HepG2 (cell line): ENCODE measurements at regions not wholly inside any gene's neighbourhood (a gene's known extent, or its start where the extent isn't known, plus 50 kb on each side); places are given as distances from the start of the nearest gene placed in this dataset.

ENCODE experiments used
- ATAC-seq: fragments of 200-7000 bp; cut with Tn5 transposase; 3 replicates; pipeline ENCODE4 v1.9.1; 2020; ENCODE audit warnings: mild to moderate bottlenecking, moderate library complexity
- BruUV-seq: library from RNA; stranded (reverse); fragments of 400-500 nt; replicated peaks from 2 replicates; lab custom pipeline; 2021; lab: Mats Ljungman, UMichigan
- CTCF ChIA-PET: fragments of 300-600 bp; formaldehyde crosslinking; extraction: SDS; loops from one replicate; lab custom pipeline; 2021; ENCODE audit warnings: low total read pairs, inconsistent platforms, low intra/inter-chr PET ratio; lab: Yijun Ruan, JAX
- POLR2A ChIA-PET: fragments of 350-600 bp; sonication (Branson Sonifier 250); formaldehyde crosslinking; loops from one replicate; lab custom pipeline; 2020; ENCODE audit warnings: antibody characterized with exemption, inconsistent platforms; lab: Yijun Ruan, JAX
- DNase-seq: peaks from one replicate; pipeline ENCODE4 v3.0.0-alpha.2; 2015; ENCODE audit warnings: low spot score
- FAIRE-seq: peaks from 3 replicates; lab custom pipeline; 2011; peaks lifted over from hg19 to GRCh38; lab: Jason Lieb, UNC
- H2AFZ ChIP-seq: one replicate; pipeline ENCODE4 v1.6.1; 2011; ENCODE audit warnings: low read length, inconsistent platforms
- H3K27ac ChIP-seq: fragments of 300-600 bp; 3 replicates; pipeline ENCODE4 v1.8.0; 2011; ENCODE audit warnings: mixed run types, mild to moderate bottlenecking, mixed read lengths, low read length, inconsistent platforms; ENCODE audit not compliant: insufficient read depth; ENCODE audit errors: extremely low read length
- H3K27me3 ChIP-seq, 2 experiments: fragments of 200-600 bp in 1 of 2; 2 replicates in 1 of 2; 3 replicates in 1 of 2; pipeline versions ENCODE4 v1.6.0 to v1.8.0; 2011; ENCODE audit warnings: low read length in 2 of 2, mild to moderate bottlenecking in 2 of 2, moderate library complexity in 2 of 2, inconsistent platforms in 1 of 2; ENCODE audit not compliant: insufficient read depth in 2 of 2, control insufficient read depth in 1 of 2
- H3K36me3 ChIP-seq, 2 experiments: fragments of 200-600 bp in 1 of 2; replicated peaks in 1 of 2; 2 replicates in 1 of 2; 3 replicates in 1 of 2; pipeline versions ENCODE4 v1.5.1 to v1.8.0; 2011; ENCODE audit warnings: low read length in 2 of 2, inconsistent platforms in 1 of 2; ENCODE audit not compliant: insufficient read depth in 2 of 2, control insufficient read depth in 1 of 2
- H3K4me1 ChIP-seq: 2 replicates; pipeline ENCODE4 v1.5.1; 2012; ENCODE audit warnings: low read length, inconsistent platforms; ENCODE audit not compliant: insufficient read depth
- H3K4me2 ChIP-seq: 2 replicates; pipeline ENCODE4 v1.6.0; 2011; ENCODE audit warnings: low read depth, low read length, inconsistent platforms
- H3K4me3 ChIP-seq, 3 experiments: fragments of 200-600 bp in 1 of 3; sonication (generic), shearing (Covaris generic) in 1 of 3; replicated peaks in 1 of 3; 2 replicates each; pipeline ENCODE4 v1.5.1; 2011 to 2016; ENCODE audit warnings: low read length in 3 of 3, inconsistent platforms in 2 of 3, low read depth in 2 of 3, mild to moderate bottlenecking in 2 of 3, control low read depth in 1 of 3, mixed read lengths in 1 of 3; ENCODE audit not compliant: insufficient read depth in 1 of 3
- H3K79me2 ChIP-seq: one replicate; pipeline ENCODE4 v1.6.1; 2011; ENCODE audit warnings: low read length, inconsistent platforms; ENCODE audit not compliant: insufficient read depth
- H3K9ac ChIP-seq: 2 replicates; pipeline ENCODE4 v1.6.0; 2011; ENCODE audit warnings: mild to moderate bottlenecking, low read depth, low read length, inconsistent platforms; ENCODE audit not compliant: insufficient read depth
- H3K9me3 ChIP-seq: 2 replicates; pipeline ENCODE4 v1.5.1; 2012; ENCODE audit warnings: mild to moderate bottlenecking, low read length
- H4K20me1 ChIP-seq: 2 replicates; pipeline ENCODE4 v1.6.0; 2011; ENCODE audit warnings: inconsistent platforms, mild to moderate bottlenecking, low read length, moderate library complexity; ENCODE audit not compliant: insufficient read depth
- BCLAF1 ChIP-seq: fragments of 450-650 bp; IDR thresholded peaks from 2 replicates; pipeline ENCODE4 v1.6.1; 2017; ENCODE audit warnings: mild to moderate bottlenecking
- CREB1 ChIP-seq, 2 experiments: fragments of 450-650 bp in 1 of 2; IDR thresholded peaks; 2 replicates each; pipeline ENCODE4 v1.6.1; 2016 to 2017; ENCODE audit warnings: control low read depth in 1 of 2, mild to moderate bottlenecking in 1 of 2, missing compliant biosample characterization in 1 of 2, missing genetic modification characterization in 1 of 2
- GRHL1 ChIP-seq: sonication (generic); formaldehyde crosslinking; conservative IDR thresholded peaks from 2 replicates; pipeline ENCODE4 v1.8.0; 2022; ENCODE audit warnings: missing genetic modification reagents
- MLLT10 ChIP-seq: sonication (generic); formaldehyde crosslinking; IDR thresholded peaks from 2 replicates; pipeline ENCODE4 v1.4.0; 2020; ENCODE audit warnings: missing genetic modification reagents
- ZMYM2 ChIP-seq: sonication (generic); formaldehyde crosslinking; IDR thresholded peaks from 2 replicates; pipeline ENCODE4 v1.8.0; 2022; ENCODE audit warnings: mild to moderate bottlenecking, missing genetic modification reagents
- ZNF264 ChIP-seq: sonication (generic); formaldehyde crosslinking; IDR thresholded peaks from 2 replicates; pipeline ENCODE4 v1.4.0; 2020; ENCODE audit warnings: missing genetic modification reagents
- ZNF335 ChIP-seq: sonication (generic); formaldehyde crosslinking; IDR thresholded peaks from 2 replicates; pipeline ENCODE4 v1.4.0; 2020; ENCODE audit warnings: missing genetic modification reagents
- ZNF615 ChIP-seq: sonication (generic); formaldehyde crosslinking; IDR thresholded peaks from 2 replicates; pipeline ENCODE4 v1.5.0; 2020; ENCODE audit warnings: mild to moderate bottlenecking, missing genetic modification reagents, borderline replicate concordance
- ZNF878 ChIP-seq: sonication (generic); formaldehyde crosslinking; IDR thresholded peaks from 2 replicates; pipeline ENCODE4 v1.8.1; 2023; ENCODE audit warnings: mild to moderate bottlenecking, missing genetic modification reagents, moderate library complexity
- WGBS: methylation state at CpG from one replicate; pipeline ENCODE4 v1.1.6; 2017; ENCODE audit warnings: low lambda C conversion rate; 5-methylcytosine and 5-hydroxymethylcytosine counted together
- in situ Hi-C: cut with HindIII; loops from 2 replicates; pipeline ENCODE4 v1.10.0; 2017; ENCODE audit warnings: low pct_unique_long_range_greater_than_20kb; ENCODE audit not compliant: extremely low pct_ligation_motif_present
- intact Hi-C: fragments of 100-400 bp; cut with micrococcal nuclease; formaldehyde crosslinking; loops from one replicate; pipeline ENCODE4 v1.10.0; 2022; ENCODE audit not compliant: unreplicated experiment

DNA sequence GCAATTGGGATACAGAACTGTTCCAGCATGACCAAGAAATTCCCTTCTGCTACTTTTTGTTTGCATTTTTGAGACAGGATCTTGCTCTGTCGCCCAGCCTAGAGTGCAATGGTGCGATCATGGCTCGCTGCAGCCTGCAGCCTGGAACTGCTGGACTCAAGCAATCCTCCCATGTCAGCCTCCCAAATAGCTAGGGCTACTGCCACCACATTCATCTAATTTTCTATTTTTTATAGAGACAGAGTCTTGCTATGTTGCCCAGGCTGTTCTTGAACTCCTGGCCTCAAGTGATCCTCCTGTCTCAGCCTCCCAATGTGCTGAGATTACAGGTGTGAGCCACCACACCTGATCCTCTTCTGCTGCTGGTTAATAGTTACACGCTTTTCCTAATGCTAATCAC, 204.9 kb downstream of the SOX4 start:
- CTCF ChIA-PET = no interaction called here
- in situ Hi-C loops = no loop called here

More for the DNA sequence above, 204.9 kb downstream of the SOX4 start:
- Histone ChIP-seq H3K9me3 (no peaks in the 10 kb centered on the region), H3K79me2 (no peaks in the 10 kb centered on the region), H3K4me2 (no peak overlapping the region), H3K4me3 (no peak overlapping the region), H2AFZ (no peak overlapping the region), H3K27me3 (no peaks in the 10 kb centered on the region), H4K20me1 (no peaks in the 10 kb centered on the region), H3K27ac (no peak overlapping the region)
- POLR2A ChIA-PET = no interaction called here
- 31% methylated on average over 4 of the region's 4 CpGs for WGBS
- DNase-seq (no peak), ATAC-seq (no peak), FAIRE-seq (no peak)
- intact Hi-C loops = no loop called here
- no TSS peak for BruUV-seq
- TF ChIP-seq ZNF615 (CRISPR knock-in tag) (no peak), GRHL1 (CRISPR knock-in tag) (no peak), MLLT10 (CRISPR knock-in tag) (no peak), ZNF335 (CRISPR knock-in tag) (no peak), CREB1 (IDR thresholded peaks at IDR 0.05) (no peak), CREB1 (CRISPR knock-in tag; IDR thresholded peaks at IDR 0.05) (no peak), ZNF878 (CRISPR knock-in tag) (no peak), ZNF264 (CRISPR knock-in tag) (no peak), ZMYM2 (CRISPR knock-in tag) (no peak), BCLAF1 (no peak)
- TF ChIP-seq, all 625 proteins: peak for 0
- Histone ChIP-seq H3K36me3 (no peaks in the 10 kb centered on the region), H3K9ac (no peak overlapping the region), H3K4me1 (no peaks in the 10 kb centered on the region)
